ENCODE measurements at regions not wholly inside any gene's neighbourhood (a gene's known extent, or its start where the extent isn't known, plus 50 kb on each side); places are given as distances from the start of the nearest gene placed in this dataset.

GRCh38 chr16:6751191-6751590, 581.5 kb upstream of the RBFOX1 start:
- TF ChIP-seq CTCF (IDR thresholded peaks at IDR 0.05) (no peak), POLR2A (IDR thresholded peaks at IDR 0.05) (no peak)
